HG03432 (cell line): ENCODE measurements at regions not wholly inside any gene's neighbourhood (a gene's known extent, or its start where the extent isn't known, plus 50 kb on each side); places are given as distances from the start of the nearest gene placed in this dataset.

Source experiments
- ATAC-seq: cut with Tn5 transposase; IDR thresholded peaks from one replicate; pipeline ENCODE4 v1.9.1; 2021; ENCODE audit warnings: mild to moderate bottlenecking, moderate library complexity; ENCODE audit not compliant: unreplicated experiment

DNA sequence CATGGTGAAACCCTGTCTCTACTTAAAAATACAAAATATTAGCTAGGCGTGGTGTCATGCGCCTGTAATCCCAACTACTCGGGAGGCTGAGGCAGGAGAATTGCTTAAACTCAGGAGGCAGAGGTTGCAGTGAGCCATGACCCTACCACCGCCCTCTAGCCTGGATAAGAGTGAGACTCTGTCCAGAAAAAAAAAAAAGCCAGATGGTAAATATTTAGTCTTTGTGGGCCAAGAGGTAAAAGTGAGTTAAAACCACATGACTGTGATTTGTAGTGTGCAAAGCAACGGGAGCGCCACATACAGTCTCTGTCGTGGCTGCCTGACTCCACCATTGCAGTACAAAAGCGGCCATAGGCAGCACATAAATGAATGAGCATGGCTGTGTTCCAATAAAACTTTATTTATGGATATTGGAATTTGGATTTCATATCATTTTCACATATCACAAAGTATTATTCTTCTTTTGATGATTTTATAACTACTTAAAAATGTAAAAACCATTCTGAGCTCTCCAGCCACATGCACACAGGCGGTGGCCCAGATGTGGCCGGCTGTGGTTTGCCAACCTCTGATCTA lies 51.8 kb upstream of the CASZ1 start:
- ATAC-seq = no peak

DNA sequence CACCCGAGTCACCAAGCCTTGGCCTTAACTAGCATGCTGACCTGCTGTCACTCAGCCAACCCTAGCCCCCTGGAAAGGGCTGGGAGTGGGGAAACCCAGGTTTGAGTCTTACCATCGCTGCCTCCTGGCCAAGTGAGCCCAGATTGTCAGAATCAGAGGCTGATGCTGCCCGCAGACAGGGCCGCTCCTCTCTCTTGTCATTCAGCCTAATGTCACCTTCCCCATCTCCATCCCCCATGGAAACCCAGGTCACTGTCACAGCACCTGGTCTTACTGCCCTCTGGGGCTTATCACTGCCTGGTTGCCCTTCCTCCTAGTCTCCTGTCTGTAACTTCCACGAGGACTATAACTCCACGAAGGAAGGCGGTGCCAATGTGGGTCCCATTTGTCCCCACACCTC lies 53.6 kb upstream of the CASZ1 start:
- no peak for ATAC-seq

DNA sequence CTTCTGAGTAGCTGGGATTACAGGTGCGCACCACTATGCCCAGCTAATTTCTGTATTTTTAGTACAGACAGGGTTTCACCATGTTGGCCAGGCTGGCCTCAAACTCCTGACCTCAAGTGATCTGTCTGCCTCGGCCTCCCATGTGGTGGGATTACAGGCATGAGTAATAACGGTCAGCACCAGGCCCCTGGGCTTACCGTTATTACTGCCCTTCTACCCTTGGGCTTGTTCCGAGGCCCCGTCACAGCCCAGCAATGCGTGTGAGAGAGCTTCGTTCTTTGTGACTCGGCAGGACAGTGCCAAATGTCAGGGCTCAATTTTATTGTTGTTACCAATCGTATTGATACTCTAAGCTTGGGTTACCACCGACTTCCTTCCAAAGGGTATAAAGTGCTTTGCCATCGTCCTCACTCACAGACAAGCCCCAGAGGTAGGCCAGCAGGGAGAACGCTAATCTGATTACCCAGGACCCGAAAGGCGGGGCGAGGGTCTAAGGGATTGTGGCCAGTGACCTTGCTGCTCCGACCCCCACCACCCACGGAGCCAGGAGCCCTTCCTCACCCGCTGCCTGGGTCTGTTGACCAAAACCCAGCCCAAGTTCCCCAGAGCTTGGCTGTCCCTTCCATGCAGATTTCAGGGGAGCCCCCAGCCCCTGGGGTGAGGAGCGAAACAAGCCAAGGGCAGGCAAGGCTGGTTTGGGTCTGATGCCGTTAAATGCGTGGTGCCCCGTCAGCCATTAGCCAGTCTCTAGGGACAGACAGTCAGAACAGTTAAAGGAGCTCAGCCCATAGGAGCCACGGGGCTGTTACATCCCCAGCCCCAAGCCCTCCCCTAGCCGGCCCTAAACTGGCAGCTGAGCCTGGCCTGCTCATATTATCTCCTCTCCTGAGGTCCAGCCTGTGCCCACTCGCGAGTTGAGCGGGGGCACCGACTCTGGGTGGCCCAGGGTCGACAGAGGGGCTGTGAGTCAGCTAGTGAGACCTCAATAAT lies 54.9 kb upstream of the CASZ1 start:
- ATAC-seq = no peak

GRCh38 chr1:10852018-10852417 lies 55.6 kb upstream of the CASZ1 start:
- ATAC-seq = no peak

GRCh38 chr1:10852486-10852885 lies 56.0 kb upstream of the CASZ1 start:
- no peak for ATAC-seq

GRCh38 chr1:10852998-10853520 lies 56.6 kb upstream of the CASZ1 start:
- no peak for ATAC-seq

- no peak for ATAC-seq
Measured at GRCh38 chr1:10853701-10854100, 57.3 kb upstream of the CASZ1 start.

DNA sequence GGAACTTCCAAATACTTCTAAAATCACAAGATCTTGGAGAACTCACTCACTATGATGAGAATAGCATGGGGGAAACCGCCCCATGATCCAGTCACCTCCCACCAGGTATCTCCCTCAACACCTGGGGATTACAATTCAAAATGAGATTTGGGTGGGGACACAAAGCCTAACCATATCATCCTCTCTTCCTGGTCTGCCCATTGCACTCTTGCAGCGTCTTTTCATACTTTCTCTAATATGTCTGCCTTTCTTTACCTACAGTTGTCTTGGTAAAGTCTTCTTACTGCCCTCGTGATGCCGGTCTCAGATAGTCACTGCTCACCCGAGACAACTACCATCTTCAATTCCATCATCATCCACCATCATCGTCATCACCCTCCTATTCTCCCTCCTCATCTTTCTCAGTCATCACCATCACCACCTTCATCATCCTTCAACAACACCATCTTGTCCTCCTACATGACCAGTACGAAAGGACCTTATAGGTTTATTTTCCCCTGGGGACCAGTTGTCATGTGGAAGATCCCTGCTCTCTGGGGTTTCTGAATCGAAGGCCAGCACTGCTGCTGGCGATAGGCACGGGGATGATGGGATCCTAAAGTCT lies 58.5 kb upstream of the CASZ1 start:
- no peak for ATAC-seq

DNA sequence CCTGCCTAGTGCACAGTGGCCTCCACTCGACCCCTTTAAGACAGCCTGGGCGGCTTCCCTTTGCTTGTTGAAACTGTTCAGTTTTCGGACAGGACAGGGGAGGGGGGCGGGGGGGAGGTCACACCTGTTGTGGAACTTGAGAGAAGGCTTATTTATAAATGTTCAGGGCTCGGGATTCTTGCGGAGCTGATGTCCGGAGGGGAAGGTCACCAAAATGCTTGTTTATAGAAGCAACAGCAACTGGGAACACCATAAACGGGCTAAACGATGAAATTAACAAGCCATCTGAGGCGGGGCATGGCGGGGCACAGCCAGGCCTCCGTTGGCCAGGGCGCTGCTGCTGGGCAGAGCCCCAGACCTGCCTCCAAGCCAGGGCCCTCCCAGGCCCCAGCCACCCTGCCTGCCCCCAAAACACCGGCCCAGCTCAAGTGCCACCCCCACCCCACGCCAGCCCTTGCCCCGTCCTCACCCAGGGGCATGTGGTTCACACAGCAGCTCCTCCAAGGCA lies 59.8 kb upstream of the CASZ1 start:
- no peak for ATAC-seq

DNA sequence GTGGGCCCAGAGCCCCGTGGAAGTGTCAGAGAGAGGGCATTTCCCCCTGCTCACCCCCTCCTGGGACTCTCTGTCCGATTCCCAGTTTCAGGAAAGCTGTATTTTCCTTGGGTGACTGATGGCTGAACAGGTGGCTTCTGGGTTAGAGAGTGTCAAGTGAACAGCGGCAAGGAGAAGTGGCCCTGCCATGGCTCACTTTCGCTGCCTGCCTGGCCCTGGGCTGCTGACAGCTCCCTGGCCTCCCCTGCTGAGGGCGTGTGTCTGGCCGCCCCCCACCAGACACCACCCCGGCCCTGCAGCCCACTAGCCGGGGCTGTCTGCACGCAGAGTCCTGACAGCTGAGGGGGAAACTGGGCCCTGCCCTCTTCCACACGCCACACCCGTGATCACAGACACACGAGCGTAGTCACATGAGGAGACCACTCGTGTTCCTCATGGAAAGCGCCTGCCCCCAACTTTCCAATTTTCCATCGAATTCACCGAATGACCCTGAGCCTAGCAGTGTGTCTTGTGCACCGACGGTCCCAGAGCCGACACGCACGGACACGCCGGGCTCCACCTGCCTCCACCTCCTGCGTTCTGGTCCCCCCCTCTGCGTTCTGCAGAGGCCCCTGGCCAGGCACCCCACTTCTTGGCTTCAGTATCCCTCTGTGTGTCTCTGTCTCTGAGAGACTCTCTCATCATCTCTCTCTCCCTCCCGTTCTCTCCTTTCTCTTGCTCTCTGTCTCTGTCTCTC lies 60.6 kb upstream of the CASZ1 start:
- ATAC-seq = no peak

DNA sequence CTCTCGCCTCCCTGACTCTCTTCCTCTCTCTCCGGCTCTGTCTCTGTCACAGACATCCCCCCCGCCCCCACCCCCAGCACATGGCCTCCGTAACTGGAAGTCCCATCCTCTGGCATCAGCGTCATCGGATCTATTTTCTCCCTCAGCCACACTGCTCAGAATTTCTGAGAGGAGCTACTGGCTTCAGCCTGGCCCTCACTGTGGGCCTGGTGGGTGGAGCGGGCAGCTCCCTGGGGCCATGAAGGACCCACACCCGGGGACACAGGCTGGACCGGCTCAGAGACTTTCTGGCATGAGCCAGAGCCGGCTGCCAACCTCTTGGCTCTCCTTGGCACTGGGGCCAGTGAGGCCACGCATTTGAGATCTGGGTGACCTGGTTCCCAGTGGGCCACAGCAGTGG lies 61.2 kb upstream of the CASZ1 start:
- ATAC-seq = no peak

DNA sequence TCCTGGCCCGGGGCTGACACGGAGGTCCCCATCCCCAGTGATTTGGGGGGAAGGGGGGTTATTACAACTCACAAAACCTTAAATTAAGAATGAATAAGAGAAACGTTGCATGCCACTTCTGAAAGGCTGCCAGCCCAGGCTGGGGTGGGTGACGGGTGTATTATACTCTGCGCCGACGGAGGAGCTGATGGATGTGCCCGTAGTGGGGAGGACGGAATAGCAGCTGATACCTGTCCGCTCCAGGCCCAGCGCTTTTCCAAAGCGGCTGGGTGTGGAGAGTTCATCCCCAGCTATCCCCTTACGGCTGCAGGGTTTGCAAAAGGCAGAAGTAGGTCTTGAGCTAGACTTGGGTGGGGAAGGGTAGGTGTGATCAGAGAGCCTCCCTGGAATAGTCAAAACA lies 63.8 kb upstream of the CASZ1 start:
- no peak for ATAC-seq

DNA sequence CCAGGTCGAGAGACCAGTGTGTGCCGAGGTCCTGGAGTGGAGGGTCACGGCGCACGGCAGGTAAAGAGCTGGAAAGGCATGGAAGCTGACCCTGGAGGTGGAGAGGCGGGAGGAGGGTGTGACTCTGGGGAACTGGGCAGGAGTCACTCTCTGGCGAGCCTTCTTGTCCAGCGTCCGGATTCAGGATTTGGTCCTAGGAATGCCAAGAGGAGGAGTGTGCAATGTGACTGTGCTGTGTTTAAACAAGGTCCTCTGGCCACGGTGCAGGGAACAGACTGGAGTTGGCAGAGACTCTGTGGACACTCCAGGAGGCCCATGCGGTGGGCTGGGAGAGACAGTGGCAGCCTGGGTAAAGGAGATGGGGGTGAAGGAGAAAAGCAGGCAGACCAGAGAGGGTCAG lies 64.2 kb upstream of the CASZ1 start:
- no peak for ATAC-seq

DNA sequence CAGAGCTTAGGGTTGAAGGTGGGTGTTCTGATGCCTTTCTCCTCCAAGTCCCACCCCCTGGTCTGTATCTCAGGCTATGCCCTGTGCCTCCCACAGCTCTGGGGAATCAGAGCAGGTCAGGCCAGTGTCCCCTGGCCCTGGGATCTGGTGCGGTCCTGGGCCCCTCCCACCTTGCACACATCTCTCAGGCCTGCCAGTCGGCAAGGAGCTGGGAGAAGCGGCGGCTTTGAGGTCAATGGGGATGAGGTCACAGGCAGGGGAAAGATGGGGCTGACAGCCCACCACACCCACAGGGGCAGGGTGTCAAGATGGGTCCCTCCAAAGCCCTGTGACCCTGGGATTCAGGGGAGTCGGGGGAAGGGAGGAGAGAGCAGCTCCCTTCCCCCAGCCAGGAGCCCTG lies 65.4 kb upstream of the CASZ1 start:
- no peak for ATAC-seq

- no peak for ATAC-seq
Measured at GRCh38 chr1:10862743-10863335, 66.4 kb upstream of the CASZ1 start.

DNA sequence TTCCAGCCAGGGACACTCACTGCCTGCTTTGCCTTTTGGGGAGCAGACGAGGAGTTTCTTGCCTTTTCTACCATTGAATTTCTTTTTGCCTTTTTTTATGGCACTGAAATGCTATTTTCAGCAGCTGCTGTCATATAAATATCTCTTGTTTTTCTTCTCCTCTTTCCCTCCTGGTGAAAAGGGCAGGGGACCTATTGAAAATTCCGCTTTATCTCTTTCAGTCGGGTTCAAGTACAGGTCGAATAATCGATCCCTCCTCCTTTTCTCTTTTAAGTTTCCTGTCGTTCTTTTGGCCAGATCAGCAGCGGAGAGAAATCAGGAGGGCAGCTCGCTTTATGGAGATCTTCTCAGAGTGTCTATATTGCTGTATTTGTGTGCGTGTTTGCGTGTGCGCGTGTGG lies 67.4 kb upstream of the CASZ1 start:
- ATAC-seq = no peak

- ATAC-seq = no peak
Measured at GRCh38 chr1:10864776-10865175, 68.3 kb upstream of the CASZ1 start.

DNA sequence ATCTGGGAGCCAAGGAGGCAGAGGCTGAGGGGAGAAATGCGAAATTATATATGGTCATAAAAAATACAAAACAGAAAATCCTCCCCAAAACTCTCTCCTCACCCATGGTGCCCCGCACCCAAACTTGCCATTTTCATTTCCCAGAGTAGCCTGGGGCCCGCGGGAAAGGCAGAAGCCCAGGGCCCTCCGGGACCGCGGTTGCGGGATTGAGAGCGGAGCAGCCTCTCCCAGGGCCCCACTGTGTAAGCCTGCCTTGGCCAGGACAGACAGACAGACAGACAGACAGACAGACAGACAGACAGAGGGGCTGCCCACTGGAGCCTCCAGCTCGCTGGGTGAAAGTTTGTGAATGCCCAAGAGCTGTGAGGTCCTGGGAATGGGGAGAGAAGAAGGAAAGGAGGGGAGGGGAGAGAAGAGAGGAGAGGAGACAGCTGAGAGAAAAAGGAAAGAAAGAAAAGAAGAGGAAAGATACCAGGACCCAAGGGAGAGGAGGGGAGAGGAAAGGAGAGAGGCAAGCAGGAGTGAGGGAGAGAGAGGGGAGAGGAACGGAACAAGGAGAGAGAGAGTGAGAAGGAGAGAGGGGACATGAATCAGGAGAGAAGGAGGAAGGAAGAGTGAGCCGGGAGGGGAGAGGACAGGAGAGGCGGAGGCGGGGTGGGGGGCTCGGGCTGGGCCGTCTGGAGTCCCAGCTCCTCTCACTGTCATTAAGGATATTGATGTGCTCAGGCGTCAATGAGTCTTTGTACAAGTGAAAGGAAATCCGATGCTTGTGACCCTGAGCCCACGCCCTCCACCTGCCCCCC lies 69.3 kb upstream of the CASZ1 start:
- ATAC-seq = no peak

- ATAC-seq = no peak
Measured at GRCh38 chr1:10866321-10867093, 70.1 kb upstream of the CASZ1 start.
